ENCODE measurements at regions not wholly inside any gene's neighbourhood (a gene's known extent, or its start where the extent isn't known, plus 50 kb on each side); places are given as distances from the start of the nearest gene placed in this dataset.
A peak's percentile ranks its signal among the peaks of the same experiment; 100 is the strongest.
"Not testable (repeated sequence)": the region's sequence is repeated elsewhere in the genome, so short reads cannot be mapped to it uniquely, and the experiment has no call there.

- DNase-seq = no peak
Observed at GRCh38 chr9:79480639-79481038, 91.1 kb upstream of the TLE4 start.

- DNase-seq = no peak
Observed at GRCh38 chr9:79481846-79482477, 89.8 kb upstream of the TLE4 start.

GRCh38 chr9:79485258-79485657 lies 86.5 kb upstream of the TLE4 start:
- DNase-seq = no peak

- DNase-seq = peak in 12 of 14 donors; percentile 5 to 80 (median 50)
Observed at GRCh38 chr9:79489261-79490000, 82.3 kb upstream of the TLE4 start.

- DNase-seq = no peak
Observed at GRCh38 chr9:79490657-79491248, 81.0 kb upstream of the TLE4 start.

GRCh38 chr9:79492092-79493009 lies 79.4 kb upstream of the TLE4 start:
- DNase-seq = no peak

- DNase-seq = not testable (repeated sequence)
Observed at GRCh38 chr9:79500196-79500864, 71.4 kb upstream of the TLE4 start.

- no peak for DNase-seq
Observed at GRCh38 chr9:79501546-79501945, 70.2 kb upstream of the TLE4 start.

- no peak for DNase-seq
Observed at GRCh38 chr9:79507801-79508200, 64.0 kb upstream of the TLE4 start.

- DNase-seq = no peak
Observed at GRCh38 chr9:79512251-79512650, 59.5 kb upstream of the TLE4 start.

Data from C1 segment of cervical spinal cord (tissue), 14 donors.